Hematopoietic multipotent progenitor cell treated with erythropoietin and hydrocortisone succinate and interleukin-3 and kit ligand, for 17 days (in vitro differentiated cells): ENCODE measurements at regions not wholly inside any gene's neighbourhood (a gene's known extent, or its start where the extent isn't known, plus 50 kb on each side); places are given as distances from the start of the nearest gene placed in this dataset.
"Not testable (repeated sequence)": the region's sequence is repeated elsewhere in the genome, so short reads cannot be mapped to it uniquely, and the experiment has no call there.

Source experiments
- DNase-seq: peaks from one replicate; pipeline ENCODE4 v3.0.0-alpha.2; 2015; ENCODE audit warnings: low spot score

DNA sequence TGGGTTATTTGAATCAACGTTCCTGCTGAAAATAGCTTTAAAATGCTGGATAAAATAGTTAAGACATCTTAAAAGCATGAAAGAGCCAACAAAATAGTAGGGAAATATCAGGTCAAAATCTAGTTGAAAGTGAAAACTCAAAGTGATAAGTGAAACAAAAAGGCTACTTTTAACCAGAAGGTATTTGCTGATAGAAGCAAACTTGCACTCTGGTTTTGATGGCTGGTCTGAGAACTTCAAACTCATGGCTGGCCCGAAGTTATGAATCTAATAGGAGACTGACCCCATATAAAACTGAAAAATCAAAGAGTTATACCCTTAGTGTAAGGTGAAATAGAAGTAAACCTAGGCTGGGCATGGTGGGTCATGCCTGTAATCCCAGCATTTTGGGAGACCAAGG is 66.3 kb upstream of the HOXC13 start:
- no peak for DNase-seq

DNA sequence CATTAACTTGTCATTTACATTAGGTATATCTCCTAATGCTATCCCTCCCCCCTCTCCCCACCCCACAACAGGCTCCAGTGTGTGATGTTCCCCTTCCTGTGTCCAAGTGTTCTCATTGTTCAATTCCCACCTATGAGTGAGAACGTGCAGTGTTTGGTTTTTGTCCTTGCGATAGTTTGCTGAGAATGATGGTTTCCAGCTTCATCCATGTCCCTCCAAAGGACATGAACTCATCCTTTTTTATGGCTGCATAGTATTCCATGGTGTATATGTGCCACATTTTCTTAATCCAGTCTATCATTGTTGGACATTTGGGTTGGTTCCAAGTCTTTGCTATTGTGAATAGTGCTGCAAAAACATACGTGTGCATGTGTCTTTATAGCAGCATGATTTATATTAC is 60.7 kb upstream of the HOXC13 start:
- not testable (repeated sequence) for DNase-seq

- DNase-seq, result no peak
Measured at GRCh38 chr12:53887006-53887405, 51.6 kb upstream of the HOXC13 start.

DNA sequence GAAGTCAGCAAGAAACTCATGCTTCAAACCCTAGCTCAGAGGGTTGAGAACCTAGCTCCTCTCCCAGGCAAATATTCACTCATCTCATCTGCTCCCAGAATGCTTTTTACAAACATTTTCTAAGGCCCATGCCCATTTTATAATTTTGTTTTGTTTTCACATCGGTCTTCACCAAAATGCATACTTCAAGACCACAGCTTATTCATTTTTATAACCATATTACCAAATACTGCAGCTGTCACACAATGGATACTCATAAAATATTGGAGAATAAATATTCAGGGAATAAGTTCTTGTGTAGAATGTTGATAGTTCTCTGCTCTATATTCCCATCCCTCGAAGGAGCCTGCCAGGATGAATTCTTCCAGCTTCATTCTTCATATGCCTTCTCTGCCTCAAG is 50.8 kb upstream of the HOXC13 start:
- DNase-seq, result no peak
